Pancreas (tissue), 10 donors: ENCODE measurements at regions not wholly inside any gene's neighbourhood (a gene's known extent, or its start where the extent isn't known, plus 50 kb on each side); places are given as distances from the start of the nearest gene placed in this dataset.

Source experiments
- ATAC-seq, 4 donors: fragments of 200-7000 bp; cut with Tn5 transposase; one replicate each; pipeline versions ENCODE4 v1.8.0 to v1.9.1; 2020; ENCODE audit warnings: mild to moderate bottlenecking in 4 of 4, moderate library complexity in 4 of 4
- DNase-seq, 6 donors: peaks; one replicate each; pipeline ENCODE4 v3.0.0-alpha.2; 2020
- FAIRE-seq: peaks from 2 replicates; lab custom pipeline; 2012; peaks lifted over from hg19 to GRCh38; lab: Jason Lieb, UNC
- H3K27ac ChIP-seq, 4 donors: fragments of 200-600 bp; sonication (generic); 1 replicate in 3 of 4; 2 replicates in 1 of 4; pipeline versions ENCODE4 v1.5.0 to v1.8.0; 2020
- H3K27me3 ChIP-seq, 4 donors: fragments of 200-600 bp; one replicate each; pipeline ENCODE4 v1.8.0; 2021
- H3K36me3 ChIP-seq, 3 donors: fragments of 200-600 bp; sonication (generic) in 1 of 3; one replicate each; pipeline versions ENCODE4 v1.5.0 to v1.8.0; 2020 to 2021
- H3K4me1 ChIP-seq, 3 donors: fragments of 200-600 bp; one replicate each; pipeline ENCODE4 v1.8.0; 2021
- H3K4me3 ChIP-seq, 4 donors: fragments of 200-600 bp; sonication (generic) in 2 of 4; one replicate each; pipeline versions ENCODE4 v1.5.0 to v1.8.0; 2020 to 2021
- H3K9me3 ChIP-seq, 4 donors: fragments of 200-600 bp; one replicate each; pipeline ENCODE4 v1.8.0; 2021
- WGBS, 2 donors: extraction: QIAGEN DNeasy Blood & Tissue Kit; methylation state at CpG; one replicate each; pipeline ENCODE4 v1.1.7; 2013; 5-methylcytosine and 5-hydroxymethylcytosine counted together
- intact Hi-C, 3 donors: fragments of 100-400 bp; cut with DNase I; formaldehyde crosslinking; loops; one replicate each; pipeline versions ENCODE4 v1.11.1 to v1.14.2; 2022
- TF ChIP-seq, protein P1 (sequence below), 4 donors: fragments of 200-600 bp; sonication (generic) in 3 of 4; IDR thresholded peaks; one replicate each; pipeline versions ENCODE4 v1.5.0 to v1.8.0; 2021; ENCODE audit warnings: antibody characterized with exemption in 4 of 4
- donor health status: healthy with polysubstance abuse.
- donor health status: DM: no; HTN: no; CAD: no; lungs with moderate emphysema.
- donor health status: DM: no; HTN: no; CAD: no.
- donor health status: control.
- donor health status: control.
- donor health status: Bipolar disorder and iron deficiency.
- donor health status: DM: yes; HTN: yes; CAD: no.
- donor health status: DM: no; HTN: no; CAD: no.
- donor health status: DM: no; HTN: no; CAD: no.
- donor health status: DM: yes; HTN: yes; CAD: no.

DNA sequence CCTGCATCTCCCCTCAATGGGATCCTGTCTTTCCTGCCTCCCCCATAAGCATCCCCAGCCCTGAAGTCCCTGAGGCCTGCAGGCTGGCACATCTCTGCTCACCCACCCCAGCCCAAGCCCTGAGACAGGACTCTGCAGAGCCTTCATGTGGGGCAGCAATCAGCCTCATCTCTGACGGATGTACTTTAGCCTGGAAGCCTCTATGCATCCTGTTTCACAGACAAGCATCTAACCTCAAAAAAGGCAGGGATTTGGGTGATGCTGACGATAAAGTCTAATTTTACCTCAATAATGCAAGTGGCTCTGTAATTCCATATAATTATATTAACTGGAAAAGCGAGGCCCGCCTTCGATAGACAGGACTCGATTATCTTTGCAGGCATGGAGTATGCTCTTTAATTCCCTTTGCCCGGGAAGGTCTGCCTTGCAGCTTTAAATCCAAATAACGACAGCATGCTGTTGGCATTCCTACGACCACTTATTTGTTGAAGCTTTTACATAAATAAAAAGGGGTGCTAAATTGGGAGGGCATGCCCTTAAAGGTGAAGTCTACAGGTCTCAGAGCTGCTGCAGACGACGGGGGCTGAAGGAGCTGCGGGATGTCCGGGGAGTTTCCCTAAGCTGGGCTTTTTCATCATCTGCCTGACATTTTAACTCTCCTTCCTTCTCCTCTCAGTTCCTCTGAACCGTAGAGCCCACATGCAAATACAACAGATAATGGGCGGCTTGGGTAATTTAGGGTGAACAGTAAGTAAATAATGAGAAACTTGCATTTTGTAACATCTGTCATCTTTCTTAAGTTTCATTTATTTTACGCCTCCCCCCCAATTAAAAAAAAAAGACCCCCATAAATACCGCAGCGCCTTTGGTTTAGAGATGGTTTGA is 211.5 kb downstream of the URI1 start:
- intact Hi-C loops = no loop called here
- Histone ChIP-seq H3K9me3 (no peaks in the 10 kb centered on the region), H3K4me1 (no peaks in the 10 kb centered on the region), H3K4me3 (no peak overlapping the region), H3K27ac (no peak overlapping the region), H3K36me3 (no peaks in the 10 kb centered on the region), H3K27me3 (peaks cover 0 to 5% (median 0%) of the 10 kb centered on the region in 4 donors)
- WGBS, 2 donors = 45 to 49% methylated on average over 18 of the region's 18 CpGs
- DNase-seq = no peak
- no peak for ATAC-seq
- no peak for FAIRE-seq
- TF ChIP-seq, protein P1, sequence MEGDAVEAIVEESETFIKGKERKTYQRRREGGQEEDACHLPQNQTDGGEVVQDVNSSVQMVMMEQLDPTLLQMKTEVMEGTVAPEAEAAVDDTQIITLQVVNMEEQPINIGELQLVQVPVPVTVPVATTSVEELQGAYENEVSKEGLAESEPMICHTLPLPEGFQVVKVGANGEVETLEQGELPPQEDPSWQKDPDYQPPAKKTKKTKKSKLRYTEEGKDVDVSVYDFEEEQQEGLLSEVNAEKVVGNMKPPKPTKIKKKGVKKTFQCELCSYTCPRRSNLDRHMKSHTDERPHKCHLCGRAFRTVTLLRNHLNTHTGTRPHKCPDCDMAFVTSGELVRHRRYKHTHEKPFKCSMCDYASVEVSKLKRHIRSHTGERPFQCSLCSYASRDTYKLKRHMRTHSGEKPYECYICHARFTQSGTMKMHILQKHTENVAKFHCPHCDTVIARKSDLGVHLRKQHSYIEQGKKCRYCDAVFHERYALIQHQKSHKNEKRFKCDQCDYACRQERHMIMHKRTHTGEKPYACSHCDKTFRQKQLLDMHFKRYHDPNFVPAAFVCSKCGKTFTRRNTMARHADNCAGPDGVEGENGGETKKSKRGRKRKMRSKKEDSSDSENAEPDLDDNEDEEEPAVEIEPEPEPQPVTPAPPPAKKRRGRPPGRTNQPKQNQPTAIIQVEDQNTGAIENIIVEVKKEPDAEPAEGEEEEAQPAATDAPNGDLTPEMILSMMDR (IDR thresholded peaks at IDR 0.05) = no peak

DNA sequence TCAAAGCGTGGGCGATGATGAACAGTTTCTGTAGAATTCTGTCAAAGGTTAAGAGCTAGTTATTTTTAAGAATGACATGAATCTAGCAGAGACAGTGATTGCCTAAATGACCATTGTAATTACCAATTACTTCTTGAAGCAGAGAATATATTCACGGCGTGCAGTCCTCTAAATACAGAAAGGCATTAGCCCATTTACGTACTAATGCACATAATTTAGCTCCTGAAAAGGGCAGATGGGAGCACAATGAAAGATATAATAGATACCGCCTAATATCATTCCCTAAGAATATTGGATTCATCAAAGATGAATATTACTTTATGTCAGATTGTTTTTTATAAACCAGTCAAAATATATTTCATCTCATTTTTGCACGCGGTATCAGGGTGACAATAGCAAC is 212.4 kb downstream of the URI1 start:
- H3K27ac ChIP-seq = no peak overlapping the region
- no peaks in the 10 kb centered on the region for H3K9me3 ChIP-seq
- no peaks in the 10 kb centered on the region for H3K36me3 ChIP-seq
- H3K4me3 ChIP-seq = no peak overlapping the region
- TF ChIP-seq, protein P1 (IDR thresholded peaks at IDR 0.05) = no peak
- FAIRE-seq (no peak), ATAC-seq (no peak), DNase-seq (no peak)
- intact Hi-C loops = no loop called here
- 68 to 69% methylated on average over 8 of the region's 8 CpGs for WGBS, 2 donors
- H3K27me3 ChIP-seq = peaks cover 0 to 5% (median 0%) of the 10 kb centered on the region in 4 donors
- no peaks in the 10 kb centered on the region for H3K4me1 ChIP-seq

DNA sequence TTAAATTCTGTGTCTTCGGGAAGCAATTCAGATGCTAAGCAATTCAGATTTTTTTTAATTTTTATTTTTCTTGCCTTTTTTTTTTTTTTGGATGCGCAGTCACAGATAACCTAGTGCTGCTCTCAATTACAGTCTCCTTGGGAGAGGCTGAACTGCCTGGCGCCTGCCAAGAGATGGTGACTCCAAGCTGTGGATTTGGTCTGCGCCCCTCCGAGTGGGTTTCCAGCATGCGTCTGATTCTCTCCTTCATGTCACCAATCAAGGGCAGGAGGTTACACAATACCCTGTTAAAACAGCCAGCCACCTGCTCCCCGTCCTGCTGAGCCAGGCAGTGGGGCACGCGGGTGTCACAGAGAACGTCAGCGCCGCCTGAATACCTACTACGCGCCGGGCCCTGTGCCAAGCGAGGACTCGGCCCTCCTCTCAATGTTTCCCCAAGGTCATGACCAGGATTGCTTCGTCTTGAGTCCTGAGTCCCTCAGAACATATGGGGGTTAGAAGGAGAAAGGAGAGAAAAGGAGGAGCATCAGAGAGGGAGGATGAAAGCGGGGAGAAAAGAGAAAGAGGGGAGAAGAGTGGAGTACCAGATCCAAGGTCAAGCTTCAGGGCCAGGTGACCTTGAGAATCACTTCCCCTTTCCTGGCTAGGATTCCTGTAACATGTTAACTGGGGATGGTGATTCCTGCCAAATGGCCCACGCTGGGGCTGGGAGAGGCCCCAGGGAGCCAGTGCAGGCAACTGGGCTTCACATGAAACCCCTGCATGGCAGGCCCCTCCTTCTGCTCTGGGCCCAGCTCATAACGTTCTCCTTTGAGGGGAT is 213.6 kb downstream of the URI1 start:
- no peak for DNase-seq
- TF ChIP-seq, protein P1 (IDR thresholded peaks at IDR 0.05) = no peak
- Histone ChIP-seq H3K4me1 (no peaks in the 10 kb centered on the region), H3K27ac (no peak overlapping the region), H3K27me3 (peaks cover 0 to 5% (median 0%) of the 10 kb centered on the region in 4 donors), H3K4me3 (no peak overlapping the region), H3K36me3 (no peaks in the 10 kb centered on the region), H3K9me3 (no peaks in the 10 kb centered on the region)
- ATAC-seq = no peak
- intact Hi-C loops = no loop called here
- WGBS, 2 donors = 44 to 49% methylated on average over 21 of the region's 21 CpGs
- no peak for FAIRE-seq

DNA sequence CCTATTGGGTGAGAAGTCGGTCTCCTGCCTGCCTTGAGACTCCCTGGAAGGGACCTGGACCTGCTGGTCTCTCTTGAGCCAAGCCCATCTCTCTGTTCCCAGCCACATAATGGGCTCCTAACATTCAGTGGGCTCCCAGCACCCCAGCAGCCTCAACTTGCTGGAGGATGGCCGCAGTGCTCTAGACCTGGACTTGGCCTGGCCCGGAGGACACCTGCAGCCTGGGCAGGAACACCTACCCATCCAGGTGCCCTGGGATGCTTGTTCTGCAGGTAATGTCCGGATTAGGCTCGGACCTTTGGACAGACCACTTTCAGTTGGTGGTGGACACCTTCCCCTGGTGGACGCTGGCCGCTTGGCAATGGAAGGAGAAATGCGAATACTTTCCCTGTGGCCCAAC is 214.6 kb downstream of the URI1 start:
- no peak for ATAC-seq
- no peak overlapping the region for H3K4me3 ChIP-seq
- no peaks in the 10 kb centered on the region for H3K4me1 ChIP-seq
- TF ChIP-seq, protein P1 (IDR thresholded peaks at IDR 0.05) = no peak
- no peaks in the 10 kb centered on the region for H3K9me3 ChIP-seq
- 91 to 96% methylated on average over 8 of the region's 8 CpGs for WGBS, 2 donors
- H3K27me3 ChIP-seq = peaks cover 0 to 5% (median 0%) of the 10 kb centered on the region in 4 donors
- intact Hi-C loops = no loop called here
- H3K27ac ChIP-seq = no peak overlapping the region
- no peaks in the 10 kb centered on the region for H3K36me3 ChIP-seq
- DNase-seq = no peak
- no peak for FAIRE-seq
